ENCODE measurements at regions not wholly inside any gene's neighbourhood (a gene's known extent, or its start where the extent isn't known, plus 50 kb on each side); places are given as distances from the start of the nearest gene placed in this dataset.
A peak's percentile ranks its signal among the peaks of the same experiment; 100 is the strongest.

- no peaks in the 10 kb centered on the region for H3K27me3 ChIP-seq (ENCODE audit: insufficient read depth, insufficient read length)
- no peaks in the 10 kb centered on the region for H3K36me3 ChIP-seq (ENCODE audit: insufficient read depth, insufficient read length, low read length)
- H3K9ac ChIP-seq (ENCODE audit: insufficient read length, low read depth) = no peak overlapping the region
- no peak overlapping the region for H3K4me3 ChIP-seq (ENCODE audit: insufficient read length, low read depth)
- DNase-seq (ENCODE audit: low read depth, low spot score) = no peak
- no peaks in the 10 kb centered on the region for H3K4me1 ChIP-seq (ENCODE audit: insufficient read depth, insufficient read length)
- no peak for TF ChIP-seq ZNF274 (IDR thresholded peaks at IDR 0.05; ENCODE audit: low read depth, low read length)
- TF ChIP-seq SUZ12 (IDR thresholded peaks at IDR 0.05; ENCODE audit: extremely low read depth, insufficient read depth, insufficient read length) = no peak
- TF ChIP-seq YY1 (IDR thresholded peaks at IDR 0.05; ENCODE audit: insufficient read depth, insufficient read length) = no peak
- H3K9me3 ChIP-seq (ENCODE audit: insufficient read depth, low read length) = no peaks in the 10 kb centered on the region
Observed at GRCh38 chr14:26703686-26704366, 106.0 kb upstream of the NOVA1 start.

GRCh38 chr14:26707234-26707633, 109.4 kb upstream of the NOVA1 start:
- Histone ChIP-seq H3K27me3 (ENCODE audit: insufficient read depth, insufficient read length) (no peaks in the 10 kb centered on the region), H3K4me3 (ENCODE audit: insufficient read length, low read depth) (no peak overlapping the region), H3K4me1 (ENCODE audit: insufficient read depth, insufficient read length) (no peaks in the 10 kb centered on the region), H3K9me3 (ENCODE audit: insufficient read depth, low read length) (no peaks in the 10 kb centered on the region), H3K9ac (ENCODE audit: insufficient read length, low read depth) (no peak overlapping the region), H3K36me3 (ENCODE audit: insufficient read depth, insufficient read length, low read length) (no peaks in the 10 kb centered on the region)
- no peak for DNase-seq (ENCODE audit: low read depth, low spot score)
- TF ChIP-seq YY1 (IDR thresholded peaks at IDR 0.05; ENCODE audit: insufficient read depth, insufficient read length) = no peak
- TF ChIP-seq ZNF274 (IDR thresholded peaks at IDR 0.05; ENCODE audit: low read depth, low read length) = no peak
- TF ChIP-seq SUZ12 (IDR thresholded peaks at IDR 0.05; ENCODE audit: extremely low read depth, insufficient read depth, insufficient read length) = no peak

GRCh38 chr14:26709019-26709418, 111.2 kb upstream of the NOVA1 start:
- Histone ChIP-seq H3K4me1 (ENCODE audit: insufficient read depth, insufficient read length) (no peaks in the 10 kb centered on the region), H3K27me3 (ENCODE audit: insufficient read depth, insufficient read length) (no peaks in the 10 kb centered on the region), H3K36me3 (ENCODE audit: insufficient read depth, insufficient read length, low read length) (no peaks in the 10 kb centered on the region), H3K4me3 (ENCODE audit: insufficient read length, low read depth) (no peak overlapping the region), H3K9ac (ENCODE audit: insufficient read length, low read depth) (no peak overlapping the region), H3K9me3 (ENCODE audit: insufficient read depth, low read length) (no peaks in the 10 kb centered on the region)
- TF ChIP-seq YY1 (IDR thresholded peaks at IDR 0.05; ENCODE audit: insufficient read depth, insufficient read length) = no peak
- no peak for TF ChIP-seq ZNF274 (IDR thresholded peaks at IDR 0.05; ENCODE audit: low read depth, low read length)
- no peak for TF ChIP-seq SUZ12 (IDR thresholded peaks at IDR 0.05; ENCODE audit: extremely low read depth, insufficient read depth, insufficient read length)
- no peak for DNase-seq (ENCODE audit: low read depth, low spot score)

DNA sequence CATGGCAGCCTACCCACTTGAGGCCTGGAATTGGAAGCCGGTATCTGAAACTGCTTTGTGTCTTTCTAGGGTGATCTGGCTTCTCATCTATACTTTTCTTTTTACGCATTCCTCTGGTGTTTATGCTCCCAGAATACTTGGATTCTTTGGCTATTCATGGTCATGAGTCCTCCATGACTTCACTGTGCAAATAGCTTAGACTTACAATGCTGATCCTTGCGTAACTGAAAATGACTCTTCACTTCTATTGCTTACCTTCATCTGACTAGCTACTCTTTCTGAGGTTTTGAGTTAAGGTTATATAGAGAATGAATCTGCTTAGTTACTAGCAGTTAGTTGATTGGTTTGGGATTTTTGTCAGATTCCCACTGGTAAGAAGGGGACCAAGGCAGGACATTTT, 121.7 kb upstream of the NOVA1 start:
- H3K9me3 ChIP-seq (ENCODE audit: insufficient read depth, low read length) = no peaks in the 10 kb centered on the region
- no peak for DNase-seq (ENCODE audit: low read depth, low spot score)
- H3K9ac ChIP-seq (ENCODE audit: insufficient read length, low read depth) = no peak overlapping the region
- no peak for TF ChIP-seq YY1 (IDR thresholded peaks at IDR 0.05; ENCODE audit: insufficient read depth, insufficient read length)
- no peak for TF ChIP-seq ZNF274 (IDR thresholded peaks at IDR 0.05; ENCODE audit: low read depth, low read length)
- TF ChIP-seq SUZ12 (IDR thresholded peaks at IDR 0.05; ENCODE audit: extremely low read depth, insufficient read depth, insufficient read length) = no peak
- H3K27me3 ChIP-seq (ENCODE audit: insufficient read depth, insufficient read length) = no peaks in the 10 kb centered on the region
- H3K36me3 ChIP-seq (ENCODE audit: insufficient read depth, insufficient read length, low read length) = no peaks in the 10 kb centered on the region
- no peak overlapping the region for H3K4me3 ChIP-seq (ENCODE audit: insufficient read length, low read depth)
- no peaks in the 10 kb centered on the region for H3K4me1 ChIP-seq (ENCODE audit: insufficient read depth, insufficient read length)

DNA sequence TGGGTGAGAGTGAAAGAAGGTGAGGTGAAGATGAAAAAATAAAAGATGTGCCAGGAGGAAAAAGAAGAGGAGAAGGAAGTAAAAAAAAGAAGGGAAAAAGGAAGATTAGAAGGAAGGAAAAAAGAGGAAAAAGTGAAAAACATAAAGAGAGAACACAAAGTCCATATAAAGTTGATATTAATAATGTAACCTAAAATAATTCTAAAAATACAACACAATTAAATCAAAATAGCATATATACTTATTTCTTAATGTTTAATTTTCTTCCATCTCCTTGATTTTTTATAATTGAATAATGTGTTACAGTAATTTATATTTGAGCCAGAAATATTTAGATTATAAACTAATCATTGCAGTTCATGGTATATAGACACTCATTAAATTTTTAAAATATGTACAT, 124.4 kb upstream of the NOVA1 start:
- H3K9me3 ChIP-seq (ENCODE audit: insufficient read depth, low read length) = no peaks in the 10 kb centered on the region

GRCh38 chr14:26729851-26730250, 132.0 kb upstream of the NOVA1 start:
- H3K36me3 ChIP-seq (ENCODE audit: insufficient read depth, insufficient read length, low read length) = no peaks in the 10 kb centered on the region
- H3K27me3 ChIP-seq (ENCODE audit: insufficient read depth, insufficient read length) = no peaks in the 10 kb centered on the region
- no peak overlapping the region for H3K4me3 ChIP-seq (ENCODE audit: insufficient read length, low read depth)
- H3K9me3 ChIP-seq (ENCODE audit: insufficient read depth, low read length) = no peaks in the 10 kb centered on the region
- no peak overlapping the region for H3K9ac ChIP-seq (ENCODE audit: insufficient read length, low read depth)
- TF ChIP-seq YY1 (IDR thresholded peaks at IDR 0.05; ENCODE audit: insufficient read depth, insufficient read length) = no peak
- TF ChIP-seq ZNF274 (IDR thresholded peaks at IDR 0.05; ENCODE audit: low read depth, low read length) = no peak
- no peak for TF ChIP-seq SUZ12 (IDR thresholded peaks at IDR 0.05; ENCODE audit: extremely low read depth, insufficient read depth, insufficient read length)
- DNase-seq (ENCODE audit: low read depth, low spot score) = no peak
- H3K4me1 ChIP-seq (ENCODE audit: insufficient read depth, insufficient read length) = no peaks in the 10 kb centered on the region

More for the DNA sequence above, 124.4 kb upstream of the NOVA1 start:
- TF ChIP-seq ZNF274 (IDR thresholded peaks at IDR 0.05; ENCODE audit: low read depth, low read length) = no peak
- no peak for TF ChIP-seq YY1 (IDR thresholded peaks at IDR 0.05; ENCODE audit: insufficient read depth, insufficient read length)
- TF ChIP-seq SUZ12 (IDR thresholded peaks at IDR 0.05; ENCODE audit: extremely low read depth, insufficient read depth, insufficient read length) = no peak
- no peak overlapping the region for H3K9ac ChIP-seq (ENCODE audit: insufficient read length, low read depth)
- no peak overlapping the region for H3K4me3 ChIP-seq (ENCODE audit: insufficient read length, low read depth)
- no peaks in the 10 kb centered on the region for H3K36me3 ChIP-seq (ENCODE audit: insufficient read depth, insufficient read length, low read length)
- DNase-seq (ENCODE audit: low read depth, low spot score) = no peak
- no peaks in the 10 kb centered on the region for H3K27me3 ChIP-seq (ENCODE audit: insufficient read depth, insufficient read length)
- no peaks in the 10 kb centered on the region for H3K4me1 ChIP-seq (ENCODE audit: insufficient read depth, insufficient read length)

GRCh38 chr14:26730929-26731618, 133.2 kb upstream of the NOVA1 start:
- TF ChIP-seq SUZ12 (IDR thresholded peaks at IDR 0.05; ENCODE audit: extremely low read depth, insufficient read depth, insufficient read length) = no peak
- TF ChIP-seq YY1 (IDR thresholded peaks at IDR 0.05; ENCODE audit: insufficient read depth, insufficient read length) = no peak
- TF ChIP-seq ZNF274 (IDR thresholded peaks at IDR 0.05; ENCODE audit: low read depth, low read length) = no peak
- no peak overlapping the region for H3K9ac ChIP-seq (ENCODE audit: insufficient read length, low read depth)
- no peaks in the 10 kb centered on the region for H3K27me3 ChIP-seq (ENCODE audit: insufficient read depth, insufficient read length)
- no peaks in the 10 kb centered on the region for H3K9me3 ChIP-seq (ENCODE audit: insufficient read depth, low read length)
- peak; percentile 11 for DNase-seq (ENCODE audit: low read depth, low spot score)
- no peaks in the 10 kb centered on the region for H3K36me3 ChIP-seq (ENCODE audit: insufficient read depth, insufficient read length, low read length)
- H3K4me1 ChIP-seq (ENCODE audit: insufficient read depth, insufficient read length) = no peaks in the 10 kb centered on the region
- H3K4me3 ChIP-seq (ENCODE audit: insufficient read length, low read depth) = no peak overlapping the region
